ENCODE measurements at regions not wholly inside any gene's neighbourhood (a gene's known extent, or its start where the extent isn't known, plus 50 kb on each side); places are given as distances from the start of the nearest gene placed in this dataset.
A peak's percentile ranks its signal among the peaks of the same experiment; 100 is the strongest.
"Not testable (repeated sequence)": the region's sequence is repeated elsewhere in the genome, so short reads cannot be mapped to it uniquely, and the experiment has no call there.

DNA sequence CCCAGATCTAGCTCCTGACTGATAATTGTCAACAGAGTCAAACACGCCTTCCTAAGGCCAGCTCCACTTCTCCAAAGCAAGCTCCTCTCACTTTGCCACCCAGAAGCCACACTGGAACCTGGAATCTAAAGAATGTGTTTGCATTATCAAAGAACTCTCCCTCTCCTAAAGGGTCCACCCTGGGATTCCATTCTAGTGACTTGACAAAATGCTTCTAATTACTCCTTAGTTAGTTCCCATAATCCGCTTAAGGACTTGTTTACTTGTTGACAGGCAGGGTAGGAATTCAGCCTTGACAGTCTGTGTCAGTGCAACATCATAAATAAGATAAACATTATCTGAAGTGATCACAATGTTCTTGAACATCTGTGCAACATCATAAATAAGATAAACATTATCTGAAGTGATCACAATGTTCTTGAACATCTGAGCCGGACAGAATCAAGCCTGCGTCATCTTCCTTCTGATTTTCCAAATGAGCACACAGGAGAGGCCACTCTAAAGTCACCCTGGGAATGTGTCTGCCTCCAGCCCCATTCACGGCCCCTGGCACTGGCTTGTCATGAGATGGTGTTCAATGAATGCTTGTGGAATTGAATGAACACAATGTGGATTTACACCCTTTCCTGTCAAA, 512.1 kb downstream of the IRS2 start:
- Histone ChIP-seq H3K4me1 (no peaks in the 10 kb centered on the region), H3K36me3 (no peaks in the 10 kb centered on the region), H3K4me3 (no peak overlapping the region), H3K27me3 (no peaks in the 10 kb centered on the region), H3K27ac (peak overlapping the region; percentile 38), H3K9me3 (no peaks in the 10 kb centered on the region)
- TF ChIP-seq, protein P1, sequence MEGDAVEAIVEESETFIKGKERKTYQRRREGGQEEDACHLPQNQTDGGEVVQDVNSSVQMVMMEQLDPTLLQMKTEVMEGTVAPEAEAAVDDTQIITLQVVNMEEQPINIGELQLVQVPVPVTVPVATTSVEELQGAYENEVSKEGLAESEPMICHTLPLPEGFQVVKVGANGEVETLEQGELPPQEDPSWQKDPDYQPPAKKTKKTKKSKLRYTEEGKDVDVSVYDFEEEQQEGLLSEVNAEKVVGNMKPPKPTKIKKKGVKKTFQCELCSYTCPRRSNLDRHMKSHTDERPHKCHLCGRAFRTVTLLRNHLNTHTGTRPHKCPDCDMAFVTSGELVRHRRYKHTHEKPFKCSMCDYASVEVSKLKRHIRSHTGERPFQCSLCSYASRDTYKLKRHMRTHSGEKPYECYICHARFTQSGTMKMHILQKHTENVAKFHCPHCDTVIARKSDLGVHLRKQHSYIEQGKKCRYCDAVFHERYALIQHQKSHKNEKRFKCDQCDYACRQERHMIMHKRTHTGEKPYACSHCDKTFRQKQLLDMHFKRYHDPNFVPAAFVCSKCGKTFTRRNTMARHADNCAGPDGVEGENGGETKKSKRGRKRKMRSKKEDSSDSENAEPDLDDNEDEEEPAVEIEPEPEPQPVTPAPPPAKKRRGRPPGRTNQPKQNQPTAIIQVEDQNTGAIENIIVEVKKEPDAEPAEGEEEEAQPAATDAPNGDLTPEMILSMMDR (IDR thresholded peaks at IDR 0.05) = no peak
- intact Hi-C loops (cut with DNase I) = no loop called here
- DNase-seq = no peak
- peak; percentile 87 for ATAC-seq

DNA sequence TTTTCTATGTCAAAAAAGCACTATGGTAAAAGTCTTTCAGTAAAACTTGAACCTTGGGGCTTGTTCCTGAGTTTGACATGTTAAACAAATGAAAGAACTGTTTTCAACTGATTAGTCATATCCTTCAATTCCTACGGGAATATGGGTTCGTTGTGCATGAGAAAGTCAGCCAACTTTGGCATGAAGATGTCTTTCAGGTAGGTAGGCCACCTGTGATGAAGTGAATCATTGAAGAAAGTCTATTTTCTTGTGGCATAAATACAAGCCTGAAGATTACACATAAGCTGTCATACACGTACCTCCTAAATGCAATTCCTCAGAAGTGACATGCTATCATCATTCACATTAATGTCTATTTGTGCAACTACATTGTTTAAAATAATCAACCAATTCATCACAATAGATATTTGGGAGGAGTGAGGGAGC, 513.0 kb downstream of the IRS2 start:
- ATAC-seq (no peak), DNase-seq (no peak)
- Histone ChIP-seq H3K36me3 (no peaks in the 10 kb centered on the region), H3K4me1 (no peaks in the 10 kb centered on the region), H3K9me3 (no peaks in the 10 kb centered on the region), H3K27me3 (no peaks in the 10 kb centered on the region), H3K27ac (peak overlapping the region; percentile 28), H3K4me3 (no peak overlapping the region)
- intact Hi-C loops (cut with DNase I) = no loop called here
- TF ChIP-seq, protein P1 (IDR thresholded peaks at IDR 0.05) = no peak

DNA sequence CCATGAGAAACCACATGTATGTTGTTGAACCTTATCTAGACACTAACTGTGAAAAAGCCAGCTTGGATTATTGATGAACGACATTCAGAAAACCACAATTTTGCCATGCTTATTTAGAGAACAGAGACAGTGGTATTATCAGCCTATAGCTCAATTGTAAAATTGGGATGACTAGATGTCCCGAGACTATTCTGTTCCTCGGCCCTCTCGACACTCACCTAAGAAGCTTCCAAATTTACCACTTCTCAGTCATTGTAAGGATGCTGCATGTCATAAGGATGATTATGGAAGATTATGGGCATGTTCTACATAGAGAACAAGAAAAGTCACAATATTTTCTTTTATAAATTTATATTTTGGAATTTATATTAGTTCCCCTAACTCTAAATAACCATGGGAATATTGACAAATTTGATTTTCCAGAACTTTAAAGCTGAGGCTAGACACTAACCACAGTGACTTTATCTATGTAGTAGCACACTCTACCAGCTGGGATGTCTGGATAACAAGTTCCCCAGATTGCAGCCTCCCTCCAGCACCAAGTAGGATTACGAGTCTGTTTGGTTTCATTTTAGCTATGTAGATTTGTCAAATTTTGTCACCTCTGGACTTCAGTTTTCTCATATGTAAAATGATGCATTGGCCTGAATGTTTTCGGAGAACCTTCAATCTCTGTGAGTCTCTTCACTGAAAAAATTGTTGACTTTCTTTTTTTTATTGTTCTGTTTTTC, 513.6 kb downstream of the IRS2 start:
- Histone ChIP-seq H3K27me3 (no peaks in the 10 kb centered on the region), H3K27ac (peak overlapping the region; percentile 31), H3K4me1 (no peaks in the 10 kb centered on the region), H3K9me3 (no peaks in the 10 kb centered on the region), H3K36me3 (no peaks in the 10 kb centered on the region), H3K4me3 (no peak overlapping the region)
- DNase-seq = no peak
- ATAC-seq = no peak
- TF ChIP-seq, protein P1 (IDR thresholded peaks at IDR 0.05) = no peak
- intact Hi-C loops (cut with DNase I) = no loop called here

DNA sequence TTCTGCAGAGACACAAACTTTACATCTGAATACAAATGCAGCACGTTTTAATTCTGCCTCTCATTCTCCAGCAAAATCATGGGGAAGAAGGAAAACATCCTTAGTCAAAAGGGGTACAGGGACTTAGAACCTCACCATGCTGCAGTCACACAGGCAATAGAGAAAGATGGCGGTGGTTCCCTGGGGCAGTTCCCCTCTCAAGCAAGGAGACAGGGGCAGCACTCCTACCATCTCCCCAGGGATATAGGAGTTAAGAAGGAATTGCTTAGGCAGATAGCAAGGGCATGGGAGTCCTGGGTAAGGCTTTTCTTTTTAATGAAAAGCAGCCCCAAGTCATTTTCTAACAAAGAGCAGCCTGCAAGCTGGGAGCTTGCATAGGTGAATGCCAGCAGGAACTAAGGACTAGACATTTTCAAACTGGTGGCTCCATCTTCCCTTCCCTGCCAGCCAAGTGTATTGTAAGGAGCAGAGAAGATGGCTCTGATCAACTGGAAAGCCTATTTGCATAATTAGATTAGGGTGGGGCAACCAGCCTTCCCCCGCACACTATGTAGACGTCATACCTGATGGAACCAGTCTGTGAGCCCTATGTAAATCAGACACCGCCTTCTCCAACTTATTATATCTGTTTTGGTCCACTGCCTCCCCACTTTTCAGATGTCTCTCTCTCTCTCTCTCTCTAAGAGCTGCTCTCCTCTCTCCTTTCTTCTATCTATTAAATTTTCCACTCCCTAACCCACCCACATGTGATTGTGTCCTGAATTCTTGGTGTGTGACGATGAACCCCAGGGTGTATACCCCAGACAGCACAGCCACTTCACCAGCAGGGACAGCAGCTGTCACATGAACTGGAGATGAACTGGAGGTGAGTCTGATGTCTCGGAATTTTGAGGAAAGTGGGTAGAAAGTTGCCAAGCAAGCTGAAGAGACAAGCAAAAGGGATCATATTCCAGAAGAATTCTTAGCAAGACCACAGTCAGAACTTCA, 514.5 kb downstream of the IRS2 start:
- H3K9me3 ChIP-seq = no peaks in the 10 kb centered on the region
- TF ChIP-seq, protein P1 (IDR thresholded peaks at IDR 0.05) = no peak
- H3K27me3 ChIP-seq = no peaks in the 10 kb centered on the region
- H3K4me1 ChIP-seq = no peaks in the 10 kb centered on the region
- intact Hi-C loops (cut with DNase I) = no loop called here
- no peak overlapping the region for H3K4me3 ChIP-seq
- ATAC-seq (no peak), DNase-seq (no peak)
- H3K36me3 ChIP-seq = no peaks in the 10 kb centered on the region
- H3K27ac ChIP-seq = no peak overlapping the region

DNA sequence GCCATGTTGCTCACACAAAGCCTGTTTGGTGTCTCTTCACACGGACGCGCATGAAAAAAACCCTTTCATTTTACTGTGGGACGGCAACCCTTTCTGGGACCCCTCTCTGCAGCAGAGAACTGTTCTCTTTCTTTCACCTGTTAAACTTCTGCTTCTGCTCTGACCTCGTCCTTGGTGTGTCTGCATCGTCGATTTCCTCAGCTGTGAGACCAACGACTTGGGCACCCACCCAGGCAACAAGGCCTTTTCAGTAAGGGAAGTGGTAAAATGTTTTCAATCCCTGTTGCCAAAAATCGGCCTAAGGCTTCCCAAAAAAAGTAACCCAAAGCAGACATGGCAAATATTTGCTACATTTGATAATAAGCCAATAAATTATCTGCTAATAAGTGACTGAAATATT, 515.3 kb downstream of the IRS2 start:
- ATAC-seq = no peak

DNA sequence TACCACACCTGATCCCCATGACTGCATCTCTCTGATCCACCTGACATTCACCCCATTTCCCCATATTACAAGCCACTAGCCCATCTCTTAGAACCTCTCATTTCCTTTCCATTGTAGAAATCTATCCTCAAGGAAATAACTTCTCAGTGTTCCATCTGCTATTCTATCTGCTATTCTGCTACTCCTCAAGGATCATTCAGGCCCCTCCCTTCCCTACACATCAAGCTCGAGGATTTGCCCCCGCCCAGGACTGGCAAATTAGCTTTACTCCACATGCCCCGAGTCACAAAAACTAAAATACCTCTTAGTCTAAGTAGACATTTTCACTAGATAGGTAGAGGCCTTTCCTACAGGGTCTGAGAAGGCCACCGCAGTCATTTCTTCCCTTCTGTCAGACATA, 517.0 kb downstream of the IRS2 start:
- intact Hi-C loops (cut with DNase I); ATAC-seq; DNase-seq; H3K4me3 ChIP-seq; H3K27ac ChIP-seq; H3K4me1 ChIP-seq; H3K9me3 ChIP-seq; H3K27me3 ChIP-seq; H3K36me3 ChIP-seq: not testable (repeated sequence)

More for the DNA sequence above, 515.3 kb downstream of the IRS2 start:
- Histone ChIP-seq H3K4me1 (no peaks in the 10 kb centered on the region), H3K27ac (no peak overlapping the region), H3K36me3 (no peaks in the 10 kb centered on the region), H3K4me3 (no peak overlapping the region), H3K27me3 (no peaks in the 10 kb centered on the region), H3K9me3 (no peaks in the 10 kb centered on the region)
- TF ChIP-seq, protein P1 (IDR thresholded peaks at IDR 0.05) = no peak
- no peak for DNase-seq
- intact Hi-C loops (cut with DNase I) = no loop called here

DNA sequence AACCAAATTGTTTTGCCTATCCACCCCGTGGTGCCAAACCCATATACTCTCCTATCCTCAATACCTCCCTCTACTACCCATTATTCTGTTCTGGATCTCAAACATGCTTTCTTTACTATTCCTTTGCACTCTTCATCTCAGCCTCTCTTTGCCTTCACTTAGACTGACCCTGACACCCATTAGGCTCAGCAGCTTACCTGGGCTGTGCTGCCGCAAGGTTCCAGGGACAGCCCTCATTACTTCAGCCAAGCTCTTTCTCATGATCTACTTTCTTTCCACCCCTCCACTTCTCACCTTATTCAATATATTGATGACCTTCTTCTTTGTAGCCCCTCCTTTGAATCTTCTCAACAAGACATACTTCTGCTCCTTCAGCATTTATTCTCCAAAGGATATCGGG, 517.9 kb downstream of the IRS2 start:
- peak overlapping the region; percentile 11 for H3K27ac ChIP-seq
- DNase-seq; intact Hi-C loops (cut with DNase I); ATAC-seq; H3K9me3 ChIP-seq; H3K4me1 ChIP-seq; H3K27me3 ChIP-seq; H3K36me3 ChIP-seq: not testable (repeated sequence)
- H3K4me3 ChIP-seq = peak overlapping the region; percentile 10

DNA sequence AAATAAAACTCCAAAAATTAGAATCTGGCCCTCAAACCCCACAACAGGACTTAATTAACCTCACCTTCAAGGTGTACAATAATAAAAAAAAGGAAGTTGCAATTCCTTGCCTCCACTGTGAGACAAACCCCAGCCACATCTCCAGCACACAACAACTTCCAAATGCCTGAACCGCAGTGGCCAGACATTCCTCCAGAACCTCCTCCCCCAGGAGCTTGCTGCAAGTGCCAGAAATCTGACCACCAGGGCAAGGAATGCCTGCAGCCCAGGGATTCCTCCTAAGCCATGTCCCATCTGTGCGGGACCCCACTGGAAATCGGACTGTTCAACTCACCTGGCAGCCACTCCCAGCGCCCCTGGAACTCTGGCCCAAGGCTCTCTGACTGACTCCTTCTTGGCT, 519.0 kb downstream of the IRS2 start:
- H3K36me3 ChIP-seq; ATAC-seq; H3K4me1 ChIP-seq; intact Hi-C loops (cut with DNase I); H3K9me3 ChIP-seq; H3K27ac ChIP-seq; H3K27me3 ChIP-seq; DNase-seq: not testable (repeated sequence)
- H3K4me3 ChIP-seq = peak overlapping the region; percentile 25

Data from upper lobe of right lung (tissue), 1 donor.